ENCODE measurements at regions not wholly inside any gene's neighbourhood (a gene's known extent, or its start where the extent isn't known, plus 50 kb on each side); places are given as distances from the start of the nearest gene placed in this dataset.
"Not testable (repeated sequence)": the region's sequence is repeated elsewhere in the genome, so short reads cannot be mapped to it uniquely, and the experiment has no call there.

GRCh38 chr6:11961923-11962322 lies 50.2 kb upstream of the HIVEP1 start:
- H3K36me3 Mint-ChIP-seq = no peaks in the 10 kb centered on the region
- H3K4me3 Mint-ChIP-seq = no peak overlapping the region
- ATAC-seq (ENCODE audit: low read depth in 2 of 2) (no peak), DNase-seq (no peak)
- no peaks in the 10 kb centered on the region for H3K4me1 Mint-ChIP-seq
- H3K27me3 Mint-ChIP-seq = peaks cover 0 to 5% (median 5%) of the 10 kb centered on the region in 3 donors
- H3K9me3 Mint-ChIP-seq = peaks cover 0 to 1% (median 0%) of the 10 kb centered on the region in 7 donors
- H3K27ac Mint-ChIP-seq = no peak overlapping the region

DNA sequence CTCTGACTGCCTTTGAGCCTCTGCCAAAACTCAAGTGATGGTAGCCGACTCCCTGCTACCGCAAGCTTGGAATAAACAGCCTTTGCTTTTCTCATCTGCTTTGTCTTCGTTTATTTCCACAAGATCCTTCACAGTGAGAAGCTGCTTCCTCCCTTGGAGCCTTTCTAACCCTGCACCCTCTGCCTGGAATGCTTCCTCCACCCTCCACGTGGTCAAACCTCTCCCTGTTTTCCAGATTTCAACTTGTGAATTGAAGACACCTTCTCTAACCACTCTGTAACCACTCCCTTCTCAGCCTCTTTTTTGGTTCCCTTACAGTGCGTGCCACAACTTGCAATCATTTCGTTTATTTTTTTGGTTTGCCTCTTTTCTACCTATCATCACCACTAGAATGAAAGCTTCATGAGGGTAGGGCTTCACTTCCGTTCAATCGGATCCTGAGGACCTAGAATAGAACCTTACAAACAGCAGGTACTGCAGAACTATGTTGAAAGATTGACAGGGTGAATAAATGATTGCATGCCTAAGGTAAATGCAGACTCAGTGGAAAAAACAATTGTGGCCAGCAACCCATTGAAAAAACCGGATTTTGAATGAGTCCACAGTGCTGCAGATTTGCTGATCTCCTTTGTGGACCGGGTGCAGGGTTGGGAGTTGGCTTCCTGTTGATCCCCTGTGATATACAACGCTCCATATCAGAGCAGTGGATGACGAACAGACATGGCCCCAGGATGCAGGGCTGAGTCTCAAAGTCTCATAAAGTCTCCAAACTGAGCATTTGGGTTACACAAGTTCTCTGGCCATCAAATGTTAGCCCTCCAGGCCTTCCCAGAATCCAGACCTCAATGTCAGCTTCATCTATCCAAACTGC lies 51.0 kb upstream of the HIVEP1 start:
- no peaks in the 10 kb centered on the region for H3K36me3 Mint-ChIP-seq
- DNase-seq = no peak
- H3K9me3 Mint-ChIP-seq = peaks cover 0 to 4% (median 1%) of the 10 kb centered on the region in 7 donors
- peak overlapping the region in 1 of 6 donors; percentile 0 for H3K27ac Mint-ChIP-seq
- peaks cover 0 to 5% (median 5%) of the 10 kb centered on the region in 3 donors for H3K27me3 Mint-ChIP-seq
- H3K4me1 Mint-ChIP-seq = no peaks in the 10 kb centered on the region
- H3K4me3 Mint-ChIP-seq = no peak overlapping the region
- no peak for ATAC-seq (ENCODE audit: low read depth in 2 of 2)

GRCh38 chr6:11956781-11957180 lies 55.3 kb upstream of the HIVEP1 start:
- DNase-seq (no peak), ATAC-seq (ENCODE audit: low read depth in 2 of 2) (no peak)
- peaks cover 0 to 5% (median 5%) of the 10 kb centered on the region in 3 donors for H3K27me3 Mint-ChIP-seq
- no peak overlapping the region for H3K4me3 Mint-ChIP-seq
- H3K9me3 Mint-ChIP-seq = peaks cover 0 to 4% (median 0%) of the 10 kb centered on the region in 7 donors
- no peaks in the 10 kb centered on the region for H3K4me1 Mint-ChIP-seq
- no peaks in the 10 kb centered on the region for H3K36me3 Mint-ChIP-seq
- peak overlapping the region in 1 of 6 donors; percentile 49 for H3K27ac Mint-ChIP-seq

DNA sequence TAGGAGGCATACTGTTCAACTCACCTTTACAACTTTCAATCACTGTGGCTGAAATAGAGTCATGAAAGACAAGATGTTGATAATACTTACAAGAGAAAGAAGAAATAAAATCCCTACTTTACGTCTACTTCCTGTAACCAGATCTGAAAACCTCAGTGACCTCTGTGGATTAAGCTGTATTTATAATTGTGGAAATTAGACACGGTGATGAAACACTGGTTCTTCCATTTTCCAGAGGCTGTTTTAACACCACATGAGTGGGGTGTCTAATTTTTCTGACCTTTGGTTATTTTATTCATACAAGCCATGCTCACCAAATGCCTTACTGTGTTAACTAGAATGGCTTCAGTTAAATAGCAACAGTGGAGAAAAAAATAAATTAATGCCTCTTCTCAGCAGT lies 58.5 kb upstream of the HIVEP1 start:
- Mint-ChIP-seq H3K4me1 (no peaks in the 10 kb centered on the region), H3K9me3 (peaks cover 0 to 5% (median 2%) of the 10 kb centered on the region in 7 donors), H3K27me3 (no peaks in the 10 kb centered on the region), H3K36me3 (no peaks in the 10 kb centered on the region), H3K4me3 (no peak overlapping the region), H3K27ac (no peak overlapping the region)
- ATAC-seq (ENCODE audit: low read depth in 2 of 2) (no peak), DNase-seq (no peak)

DNA sequence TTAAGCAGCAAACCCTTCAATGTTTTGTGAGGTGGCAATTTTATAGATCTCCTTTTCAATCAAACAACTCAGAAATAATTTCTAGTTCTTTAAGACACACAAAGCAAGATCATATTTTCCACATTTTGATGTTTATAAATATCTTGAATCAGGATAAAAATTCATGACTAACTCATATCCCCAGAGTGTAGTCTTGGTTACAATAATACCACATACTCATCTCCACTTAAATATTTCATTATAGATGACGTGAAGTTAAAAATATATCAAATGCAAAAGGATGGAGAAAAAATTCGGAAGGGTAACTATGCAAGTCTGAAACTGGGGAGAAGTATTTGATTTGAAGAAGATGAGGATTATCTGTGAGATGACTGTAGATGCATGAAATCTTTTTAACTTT lies 59.8 kb upstream of the HIVEP1 start:
- Mint-ChIP-seq H3K27ac (no peak overlapping the region), H3K4me3 (no peak overlapping the region), H3K36me3 (no peaks in the 10 kb centered on the region), H3K4me1 (no peaks in the 10 kb centered on the region), H3K27me3 (no peaks in the 10 kb centered on the region), H3K9me3 (peaks cover 0 to 5% (median 2%) of the 10 kb centered on the region in 7 donors)
- DNase-seq = no peak
- no peak for ATAC-seq (ENCODE audit: low read depth in 2 of 2)

GRCh38 chr6:11951868-11952267 lies 60.2 kb upstream of the HIVEP1 start:
- Mint-ChIP-seq H3K4me3 (no peak overlapping the region), H3K27ac (no peak overlapping the region), H3K9me3 (peaks cover 0 to 5% (median 2%) of the 10 kb centered on the region in 7 donors), H3K27me3 (no peaks in the 10 kb centered on the region), H3K4me1 (no peaks in the 10 kb centered on the region), H3K36me3 (no peaks in the 10 kb centered on the region)
- ATAC-seq (ENCODE audit: low read depth in 2 of 2) (no peak), DNase-seq (no peak)

- Mint-ChIP-seq H3K27ac (no peak overlapping the region), H3K4me3 (no peak overlapping the region), H3K4me1 (no peaks in the 10 kb centered on the region), H3K27me3 (no peaks in the 10 kb centered on the region), H3K9me3 (peaks cover 0 to 5% (median 0%) of the 10 kb centered on the region in 7 donors), H3K36me3 (no peaks in the 10 kb centered on the region)
- no peak for DNase-seq
- no peak for ATAC-seq (ENCODE audit: low read depth in 2 of 2)
Observed at GRCh38 chr6:11950109-11950508, 62.0 kb upstream of the HIVEP1 start.

DNA sequence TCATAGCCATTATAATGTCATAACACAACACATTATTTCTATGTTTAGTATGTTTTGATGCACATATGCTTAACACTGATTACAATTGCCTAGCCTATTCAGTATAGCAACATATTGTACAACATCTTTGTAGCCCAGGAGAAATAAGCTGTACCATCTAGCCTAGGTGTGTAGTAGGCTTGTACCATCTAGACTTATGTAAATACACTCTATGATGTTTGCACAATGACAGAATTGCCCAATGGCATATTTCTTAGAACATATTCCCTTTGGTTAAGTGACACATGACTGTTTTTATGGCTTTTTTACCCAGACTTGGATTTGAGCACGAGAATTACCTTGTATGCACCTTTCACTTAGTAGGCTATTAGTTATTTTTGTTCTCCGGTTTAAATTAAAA lies 64.5 kb upstream of the HIVEP1 start:
- Mint-ChIP-seq H3K36me3 (no peaks in the 10 kb centered on the region), H3K4me1 (no peaks in the 10 kb centered on the region), H3K9me3 (peaks cover 0 to 5% (median 0%) of the 10 kb centered on the region in 7 donors), H3K4me3 (no peak overlapping the region), H3K27ac (no peak overlapping the region), H3K27me3 (peaks cover 0 to 3% (median under 1%) of the 10 kb centered on the region in 3 donors)
- no peak for ATAC-seq (ENCODE audit: low read depth in 2 of 2)
- no peak for DNase-seq

- Mint-ChIP-seq H3K4me1 (no peaks in the 10 kb centered on the region), H3K27ac (no peak overlapping the region), H3K9me3 (peaks cover 0 to 5% (median 0%) of the 10 kb centered on the region in 7 donors), H3K36me3 (no peaks in the 10 kb centered on the region), H3K27me3 (peaks cover 0 to 8% (median 5%) of the 10 kb centered on the region in 3 donors), H3K4me3 (no peak overlapping the region)
- peak in 1 of 2 donors; percentile 51 for ATAC-seq (ENCODE audit: low read depth in 2 of 2)
- no peak for DNase-seq
Observed at GRCh38 chr6:11947063-11947462, 65.0 kb upstream of the HIVEP1 start.

- H3K27ac Mint-ChIP-seq = no peak overlapping the region
- no peak for DNase-seq
- no peaks in the 10 kb centered on the region for H3K36me3 Mint-ChIP-seq
- no peak overlapping the region for H3K4me3 Mint-ChIP-seq
- no peaks in the 10 kb centered on the region for H3K4me1 Mint-ChIP-seq
- peaks cover 0 to 11% (median 5%) of the 10 kb centered on the region in 3 donors for H3K27me3 Mint-ChIP-seq
- no peaks in the 10 kb centered on the region for H3K9me3 Mint-ChIP-seq
- ATAC-seq (ENCODE audit: low read depth in 2 of 2) = no peak
Observed at GRCh38 chr6:11944111-11944510, 68.0 kb upstream of the HIVEP1 start.

DNA sequence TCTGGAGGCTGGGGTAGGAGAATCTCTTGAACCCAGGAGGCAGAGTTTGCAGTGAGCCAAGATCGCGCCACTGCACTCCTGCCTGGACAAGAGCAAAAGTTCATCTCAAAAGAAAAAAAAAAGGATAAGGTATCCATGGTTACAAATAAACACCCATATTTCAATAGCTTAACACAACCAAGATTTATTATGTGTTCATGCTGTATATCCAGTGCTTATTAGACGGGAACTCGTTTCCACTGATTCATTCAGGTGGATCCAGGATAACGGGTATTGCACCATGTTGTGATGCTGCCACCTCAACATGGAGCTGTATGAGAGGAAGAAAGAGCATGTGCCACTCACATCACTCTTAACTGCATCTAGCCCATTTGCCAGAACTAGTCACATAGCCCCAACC lies 69.1 kb upstream of the HIVEP1 start:
- H3K27ac Mint-ChIP-seq = no peak overlapping the region
- peaks cover 0 to 5% (median 0%) of the 10 kb centered on the region in 3 donors for H3K4me1 Mint-ChIP-seq
- no peaks in the 10 kb centered on the region for H3K9me3 Mint-ChIP-seq
- ATAC-seq (ENCODE audit: low read depth in 2 of 2) = no peak
- H3K27me3 Mint-ChIP-seq = peaks cover 0 to 11% (median 5%) of the 10 kb centered on the region in 3 donors
- H3K4me3 Mint-ChIP-seq = peak overlapping the region in 1 of 8 donors; percentile 31
- no peaks in the 10 kb centered on the region for H3K36me3 Mint-ChIP-seq
- DNase-seq = no peak

- no peaks in the 10 kb centered on the region for H3K9me3 Mint-ChIP-seq
- H3K36me3 Mint-ChIP-seq = no peaks in the 10 kb centered on the region
- no peak overlapping the region for H3K4me3 Mint-ChIP-seq
- peak overlapping the region in 2 of 6 donors; percentile 2 to 39 for H3K27ac Mint-ChIP-seq
- DNase-seq = no peak
- peaks cover 0 to 6% (median 0%) of the 10 kb centered on the region in 3 donors for H3K4me1 Mint-ChIP-seq
- peaks cover 0 to 11% (median 5%) of the 10 kb centered on the region in 3 donors for H3K27me3 Mint-ChIP-seq
- ATAC-seq (ENCODE audit: low read depth in 2 of 2) = no peak
Observed at GRCh38 chr6:11942185-11942864, 69.8 kb upstream of the HIVEP1 start.

- ATAC-seq (ENCODE audit: low read depth in 2 of 2); H3K4me3 Mint-ChIP-seq; H3K27ac Mint-ChIP-seq; H3K9me3 Mint-ChIP-seq; H3K36me3 Mint-ChIP-seq; DNase-seq; H3K4me1 Mint-ChIP-seq: not testable (repeated sequence)
- H3K27me3 Mint-ChIP-seq = peaks cover 0 to 11% (median 5%) of the 10 kb centered on the region in 3 donors
Observed at GRCh38 chr6:11940532-11941166, 71.5 kb upstream of the HIVEP1 start.

Data from naive B cell (primary cell).